ENCODE measurements at regions not wholly inside any gene's neighbourhood (a gene's known extent, or its start where the extent isn't known, plus 50 kb on each side); places are given as distances from the start of the nearest gene placed in this dataset.

DNA sequence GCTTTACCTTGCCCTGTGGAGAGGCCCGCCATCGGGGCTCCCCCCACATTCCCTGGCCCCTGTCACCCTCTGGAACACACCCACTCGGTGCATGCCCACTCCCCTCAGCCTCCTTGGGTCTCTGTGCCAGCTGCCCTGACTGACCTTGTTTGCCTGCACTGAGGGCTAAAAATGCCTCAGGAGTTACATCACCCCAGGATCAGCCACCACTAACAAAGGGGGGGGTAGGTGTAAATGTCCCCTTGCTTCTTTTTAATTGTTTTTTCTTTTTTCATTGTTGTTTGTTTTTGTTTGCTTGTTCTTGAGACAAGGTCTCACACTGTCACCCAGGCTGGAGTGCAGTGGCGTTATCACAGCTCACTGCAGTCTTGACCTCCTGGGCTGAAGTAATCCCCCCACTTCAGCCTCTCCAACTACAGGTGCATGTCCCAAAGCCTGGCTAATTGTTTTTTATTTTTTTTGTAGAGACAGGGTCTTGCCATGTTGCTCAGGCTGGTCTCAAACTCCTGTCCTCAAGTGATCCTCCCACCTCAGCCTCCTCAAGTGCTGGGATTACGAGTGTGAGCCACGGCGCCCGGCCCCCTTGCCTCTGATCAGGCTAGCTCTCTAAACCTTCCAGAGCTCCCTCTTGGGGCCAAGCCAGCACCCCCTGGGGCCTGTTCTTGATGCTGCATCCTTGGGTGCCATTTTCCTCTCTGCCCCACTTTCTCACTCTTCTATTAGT, 297.1 kb downstream of the UQCRFS1 start:
- DNase-seq (no peak), ATAC-seq (no peak)
- no peak overlapping the region for H3K27ac ChIP-seq
- in situ Hi-C loops (cut with MboI; ENCODE audit: low sequenced_read_pairs in 4 of 4) = no loop called here
- H3K36me3 ChIP-seq = no peaks in the 10 kb centered on the region
- no peak overlapping the region for H3K4me3 ChIP-seq
- no peaks in the 10 kb centered on the region for H3K9me3 ChIP-seq
- TF ChIP-seq POLR2A (IDR thresholded peaks at IDR 0.05) = no peak
- TF ChIP-seq, protein P1, sequence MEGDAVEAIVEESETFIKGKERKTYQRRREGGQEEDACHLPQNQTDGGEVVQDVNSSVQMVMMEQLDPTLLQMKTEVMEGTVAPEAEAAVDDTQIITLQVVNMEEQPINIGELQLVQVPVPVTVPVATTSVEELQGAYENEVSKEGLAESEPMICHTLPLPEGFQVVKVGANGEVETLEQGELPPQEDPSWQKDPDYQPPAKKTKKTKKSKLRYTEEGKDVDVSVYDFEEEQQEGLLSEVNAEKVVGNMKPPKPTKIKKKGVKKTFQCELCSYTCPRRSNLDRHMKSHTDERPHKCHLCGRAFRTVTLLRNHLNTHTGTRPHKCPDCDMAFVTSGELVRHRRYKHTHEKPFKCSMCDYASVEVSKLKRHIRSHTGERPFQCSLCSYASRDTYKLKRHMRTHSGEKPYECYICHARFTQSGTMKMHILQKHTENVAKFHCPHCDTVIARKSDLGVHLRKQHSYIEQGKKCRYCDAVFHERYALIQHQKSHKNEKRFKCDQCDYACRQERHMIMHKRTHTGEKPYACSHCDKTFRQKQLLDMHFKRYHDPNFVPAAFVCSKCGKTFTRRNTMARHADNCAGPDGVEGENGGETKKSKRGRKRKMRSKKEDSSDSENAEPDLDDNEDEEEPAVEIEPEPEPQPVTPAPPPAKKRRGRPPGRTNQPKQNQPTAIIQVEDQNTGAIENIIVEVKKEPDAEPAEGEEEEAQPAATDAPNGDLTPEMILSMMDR (IDR thresholded peaks at IDR 0.05 in 4 of 5, conservative IDR thresholded peaks at IDR 0.05 in 1 of 5) = no peak
- no peaks in the 10 kb centered on the region for H3K4me1 ChIP-seq
- intact Hi-C loops (cut with DNase I; ENCODE audit: low total_unique reads) = no loop called here
- peaks cover 0 to 4% (median 0%) of the 10 kb centered on the region in 3 donors for H3K27me3 ChIP-seq

DNA sequence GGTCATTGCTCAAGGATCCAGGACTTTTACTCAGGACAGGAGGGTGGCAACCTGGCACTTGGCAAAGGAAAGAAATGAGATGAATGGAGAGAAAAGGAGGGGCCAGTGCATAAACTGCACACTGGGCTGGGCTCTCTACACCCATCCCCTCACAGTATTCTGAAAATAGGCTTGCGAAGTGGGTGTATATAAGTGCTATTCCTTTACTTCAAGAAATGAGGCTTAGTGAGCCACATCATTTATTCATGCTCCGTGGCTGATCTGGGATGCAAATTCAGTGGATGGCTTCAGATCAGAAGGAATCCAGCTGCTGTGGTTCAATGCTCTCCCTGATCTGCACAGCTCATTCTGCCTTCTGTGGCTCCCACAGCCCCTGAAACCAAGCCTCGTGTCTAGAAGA, 297.7 kb downstream of the UQCRFS1 start:
- H3K9me3 ChIP-seq = no peaks in the 10 kb centered on the region
- H3K4me3 ChIP-seq = no peak overlapping the region
- DNase-seq (no peak), ATAC-seq (no peak)
- no peaks in the 10 kb centered on the region for H3K36me3 ChIP-seq
- intact Hi-C loops (cut with DNase I; ENCODE audit: low total_unique reads) (no loop called here), in situ Hi-C loops (cut with MboI; ENCODE audit: low sequenced_read_pairs in 4 of 4) (no loop called here)
- TF ChIP-seq, protein P1 (IDR thresholded peaks at IDR 0.05 in 4 of 5, conservative IDR thresholded peaks at IDR 0.05 in 1 of 5) = no peak
- no peak for TF ChIP-seq POLR2A (IDR thresholded peaks at IDR 0.05)
- no peak overlapping the region for H3K27ac ChIP-seq
- H3K4me1 ChIP-seq = no peaks in the 10 kb centered on the region
- peaks cover 0 to 4% (median 0%) of the 10 kb centered on the region in 3 donors for H3K27me3 ChIP-seq

DNA sequence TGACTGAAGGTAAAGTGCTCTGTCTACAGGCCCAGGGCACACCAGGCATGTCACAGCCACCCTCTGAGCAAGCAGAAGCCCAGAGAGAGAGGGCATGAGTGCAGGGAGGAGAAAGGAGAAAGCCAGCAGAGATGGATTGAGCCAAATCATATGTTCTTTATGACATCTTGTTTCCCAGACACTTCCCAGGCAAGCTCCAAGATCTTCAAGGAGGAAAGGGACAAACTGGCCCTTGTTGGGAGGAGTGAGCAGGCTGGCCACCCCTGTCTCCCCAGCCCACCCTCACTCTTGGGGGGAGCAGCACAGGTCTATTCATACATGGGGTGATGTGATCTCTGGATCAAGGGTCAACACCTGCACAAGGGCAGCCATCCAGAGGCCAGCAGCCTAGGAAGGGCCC, 298.8 kb downstream of the UQCRFS1 start:
- Histone ChIP-seq H3K4me3 (no peak overlapping the region), H3K27me3 (peaks cover 0 to 4% (median 0%) of the 10 kb centered on the region in 3 donors), H3K9me3 (no peaks in the 10 kb centered on the region), H3K27ac (no peak overlapping the region), H3K36me3 (no peaks in the 10 kb centered on the region), H3K4me1 (no peaks in the 10 kb centered on the region)
- TF ChIP-seq, protein P1 (IDR thresholded peaks at IDR 0.05 in 4 of 5, conservative IDR thresholded peaks at IDR 0.05 in 1 of 5) = no peak
- no peak for TF ChIP-seq POLR2A (IDR thresholded peaks at IDR 0.05)
- in situ Hi-C loops (cut with MboI; ENCODE audit: low sequenced_read_pairs in 4 of 4) = no loop called here
- no peak for DNase-seq
- intact Hi-C loops (cut with DNase I; ENCODE audit: low total_unique reads) = no loop called here
- no peak for ATAC-seq

DNA sequence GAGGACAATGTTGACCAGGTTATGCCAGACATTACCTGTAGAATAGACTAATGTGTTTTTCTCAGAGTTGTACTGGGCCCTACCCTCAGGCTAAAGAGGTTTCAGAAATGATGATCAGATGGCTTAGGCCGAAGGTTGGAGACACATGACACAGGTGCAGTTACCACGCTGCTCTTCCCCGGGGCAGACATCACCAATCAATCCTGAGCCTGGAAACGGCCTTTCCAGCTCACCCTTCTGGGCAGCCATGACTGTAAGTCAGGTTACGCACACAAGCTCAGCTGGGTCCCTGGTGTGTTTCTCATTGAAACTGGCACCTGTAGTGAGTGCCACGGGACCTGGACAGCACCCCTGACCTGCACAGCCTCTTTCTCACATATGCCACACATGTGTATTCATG, 299.3 kb downstream of the UQCRFS1 start:
- ATAC-seq (no peak), DNase-seq (no peak)
- Histone ChIP-seq H3K27me3 (peaks cover 0 to 4% (median 0%) of the 10 kb centered on the region in 3 donors), H3K27ac (no peak overlapping the region), H3K4me3 (no peak overlapping the region), H3K9me3 (no peaks in the 10 kb centered on the region), H3K4me1 (no peaks in the 10 kb centered on the region), H3K36me3 (no peaks in the 10 kb centered on the region)
- TF ChIP-seq, protein P1 (IDR thresholded peaks at IDR 0.05 in 4 of 5, conservative IDR thresholded peaks at IDR 0.05 in 1 of 5) = no peak
- TF ChIP-seq POLR2A (IDR thresholded peaks at IDR 0.05) = no peak
- in situ Hi-C loops (cut with MboI; ENCODE audit: low sequenced_read_pairs in 4 of 4) (no loop called here), intact Hi-C loops (cut with DNase I; ENCODE audit: low total_unique reads) (no loop called here)

DNA sequence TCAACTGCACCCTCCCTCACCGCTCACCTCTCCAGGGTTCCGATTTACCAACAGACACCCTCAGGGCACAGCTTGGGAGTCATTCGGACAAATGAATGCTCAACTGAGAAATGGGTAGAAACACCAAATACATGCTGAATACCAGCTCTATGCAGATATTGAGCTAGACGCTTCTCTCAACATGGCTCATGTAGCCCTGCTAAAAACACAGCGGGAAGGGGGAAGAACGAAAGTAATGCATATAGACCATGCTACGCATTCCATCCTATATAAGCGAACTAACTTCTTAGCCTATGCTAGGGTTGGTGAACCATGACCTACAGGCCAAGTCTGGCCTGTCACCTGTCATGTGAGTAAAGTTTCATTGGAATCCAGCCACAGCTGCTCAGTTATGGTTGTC, 304.0 kb downstream of the UQCRFS1 start:
- Histone ChIP-seq H3K9me3 (no peaks in the 10 kb centered on the region), H3K36me3 (no peaks in the 10 kb centered on the region), H3K4me1 (no peaks in the 10 kb centered on the region), H3K27me3 (peaks cover 0 to 4% (median 0%) of the 10 kb centered on the region in 3 donors), H3K27ac (no peak overlapping the region), H3K4me3 (no peak overlapping the region)
- in situ Hi-C loops (cut with MboI; ENCODE audit: low sequenced_read_pairs in 4 of 4) (no loop called here), intact Hi-C loops (cut with DNase I; ENCODE audit: low total_unique reads) (no loop called here)
- no peak for DNase-seq
- ATAC-seq = no peak
- no peak for TF ChIP-seq POLR2A (IDR thresholded peaks at IDR 0.05)
- TF ChIP-seq, protein P1 (IDR thresholded peaks at IDR 0.05 in 4 of 5, conservative IDR thresholded peaks at IDR 0.05 in 1 of 5) = no peak

Data from gastrocnemius medialis (tissue), 4 donors.